ENCODE measurements at regions not wholly inside any gene's neighbourhood (a gene's known extent, or its start where the extent isn't known, plus 50 kb on each side); places are given as distances from the start of the nearest gene placed in this dataset.
"Not testable (repeated sequence)": the region's sequence is repeated elsewhere in the genome, so short reads cannot be mapped to it uniquely, and the experiment has no call there.

GRCh38 chr20:19839053-19839452 lies 81.0 kb downstream of the RIN2 start:
- no peaks in the 10 kb centered on the region for H3K27me3 ChIP-seq
- intact Hi-C loops (cut with DNase I), result no loop called here
- DNase-seq (ENCODE audit: low spot score in 2 of 2), result no peak
- no peak for TF ChIP-seq CTCF (IDR thresholded peaks at IDR 0.05)
- no peak overlapping the region for H3K4me3 ChIP-seq
- H3K4me1 ChIP-seq, result peaks cover 0 to 5% of the 10 kb centered on the region in 2 donors
- H3K27ac ChIP-seq, result no peak overlapping the region
- H3K36me3 ChIP-seq, result peaks cover 0 to 4% of the 10 kb centered on the region in 2 donors
- peaks cover 0 to 8% of the 10 kb centered on the region in 2 donors for H3K9me3 ChIP-seq

DNA sequence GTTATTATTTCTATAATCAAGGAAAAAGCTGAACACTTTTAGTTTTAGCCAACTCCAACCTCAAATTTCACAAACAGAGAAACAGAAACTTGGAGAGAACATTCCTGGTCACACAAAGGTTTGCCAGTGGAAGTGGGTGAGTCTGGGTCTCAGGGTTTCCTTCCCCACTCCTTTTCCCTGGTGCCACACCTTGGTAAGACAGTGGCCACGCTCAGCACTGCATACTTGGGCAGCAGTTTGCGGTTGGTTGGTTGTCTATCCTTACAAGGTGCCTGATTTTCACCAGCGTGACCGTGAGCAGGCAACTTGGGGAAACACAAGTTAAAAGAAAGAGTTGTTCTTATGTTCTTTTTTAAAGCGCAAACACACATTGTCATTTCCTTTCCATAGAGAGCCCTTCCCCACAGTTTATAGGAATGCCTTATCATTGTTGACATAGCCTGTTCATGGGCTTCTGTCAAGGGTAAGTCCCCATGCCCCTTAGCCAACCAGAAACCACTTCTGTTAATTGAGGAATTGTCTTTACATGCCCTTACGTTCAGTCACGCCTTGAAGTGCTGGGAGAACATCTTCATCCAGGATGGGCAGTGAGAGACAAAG lies 82.2 kb downstream of the RIN2 start:
- Histone ChIP-seq H3K27ac (no peak overlapping the region), H3K36me3 (peaks cover 0 to 4% of the 10 kb centered on the region in 2 donors), H3K4me3 (no peak overlapping the region), H3K27me3 (no peaks in the 10 kb centered on the region), H3K4me1 (peaks cover 0 to 3% of the 10 kb centered on the region in 2 donors), H3K9me3 (peaks cover 0 to 8% of the 10 kb centered on the region in 2 donors)
- intact Hi-C loops (cut with DNase I), result no loop called here
- TF ChIP-seq CTCF (IDR thresholded peaks at IDR 0.05), result no peak
- DNase-seq (ENCODE audit: low spot score in 2 of 2), result no peak

DNA sequence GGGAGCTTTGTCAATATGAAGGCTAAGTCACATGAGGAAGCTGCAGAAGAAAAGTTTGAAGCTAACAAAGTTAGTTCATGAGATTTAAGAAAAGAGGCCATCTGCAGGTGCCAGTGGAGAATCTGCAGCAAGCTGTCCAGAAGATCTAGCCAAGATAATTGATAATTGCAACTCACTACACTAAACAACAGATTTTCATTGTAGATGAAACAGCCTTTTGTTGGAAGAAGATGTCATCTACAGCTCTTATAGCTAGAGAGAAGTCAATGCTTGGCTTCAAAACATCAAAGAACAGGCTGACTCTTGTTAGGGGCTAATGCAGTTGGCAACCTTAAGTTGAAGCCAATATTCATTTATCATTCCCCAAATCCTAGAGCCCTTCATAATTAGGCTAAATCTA lies 83.7 kb downstream of the RIN2 start:
- intact Hi-C loops (cut with DNase I), result no loop called here

GRCh38 chr20:19844850-19845249 lies 86.8 kb downstream of the RIN2 start:
- intact Hi-C loops (cut with DNase I); H3K4me1 ChIP-seq; DNase-seq (ENCODE audit: low spot score in 2 of 2); H3K27me3 ChIP-seq; H3K9me3 ChIP-seq; H3K36me3 ChIP-seq; H3K27ac ChIP-seq; H3K4me3 ChIP-seq: not testable (repeated sequence)

More for the DNA sequence above, 83.7 kb downstream of the RIN2 start:
- peaks cover 0 to 8% of the 10 kb centered on the region in 2 donors for H3K9me3 ChIP-seq
- DNase-seq (ENCODE audit: low spot score in 2 of 2), result no peak
- no peaks in the 10 kb centered on the region for H3K4me1 ChIP-seq
- no peak for TF ChIP-seq CTCF (IDR thresholded peaks at IDR 0.05)
- H3K27me3 ChIP-seq, result no peaks in the 10 kb centered on the region
- no peak overlapping the region for H3K27ac ChIP-seq
- H3K36me3 ChIP-seq, result peaks cover 0 to 4% of the 10 kb centered on the region in 2 donors
- no peak overlapping the region for H3K4me3 ChIP-seq

DNA sequence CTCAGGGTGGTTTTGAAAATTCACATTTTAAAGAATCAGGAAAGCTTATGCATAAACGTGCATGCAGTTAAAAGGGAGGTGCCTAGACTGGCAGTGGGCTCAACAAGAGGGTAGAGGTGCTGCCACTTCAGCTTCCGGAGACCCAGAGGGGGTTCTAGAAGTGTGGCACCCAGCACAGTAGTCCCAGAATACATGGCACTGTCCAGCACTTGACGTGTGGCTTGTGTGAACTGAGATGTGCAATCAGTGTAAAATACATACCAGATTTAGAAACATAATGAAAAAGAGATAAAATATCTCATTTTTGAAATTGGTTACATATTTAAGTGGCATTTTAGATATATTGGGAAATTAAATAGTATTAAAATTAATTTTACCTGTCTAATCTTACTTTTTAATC lies 89.3 kb downstream of the RIN2 start:
- no peaks in the 10 kb centered on the region for H3K27me3 ChIP-seq
- DNase-seq (ENCODE audit: low spot score in 2 of 2), result no peak
- intact Hi-C loops (cut with DNase I), result no loop called here
- peaks cover 0 to 14% of the 10 kb centered on the region in 2 donors for H3K4me1 ChIP-seq
- TF ChIP-seq CTCF (IDR thresholded peaks at IDR 0.05), result no peak
- no peaks in the 10 kb centered on the region for H3K36me3 ChIP-seq
- peaks cover 0 to 5% of the 10 kb centered on the region in 2 donors for H3K9me3 ChIP-seq
- no peak overlapping the region for H3K27ac ChIP-seq
- no peak overlapping the region for H3K4me3 ChIP-seq

GRCh38 chr20:19849341-19850197 lies 91.5 kb downstream of the RIN2 start:
- Histone ChIP-seq H3K36me3 (no peaks in the 10 kb centered on the region), H3K27ac (peak overlapping the region; percentile 68 to 81), H3K4me3 (peak overlapping the region; percentile 28 to 29), H3K4me1 (peaks cover 0 to 14% of the 10 kb centered on the region in 2 donors), H3K27me3 (no peaks in the 10 kb centered on the region), H3K9me3 (no peaks in the 10 kb centered on the region)
- no peak for TF ChIP-seq CTCF (IDR thresholded peaks at IDR 0.05)
- no peak for DNase-seq (ENCODE audit: low spot score in 2 of 2)
- intact Hi-C loops (cut with DNase I), result no loop called here
